NCI-H2081 (cell line): ENCODE measurements at regions not wholly inside any gene's neighbourhood (a gene's known extent, or its start where the extent isn't known, plus 50 kb on each side); places are given as distances from the start of the nearest gene placed in this dataset.

Experiments
- DNase-seq, 2 experiments: peaks; one replicate each; lab custom pipeline; 2025; lab: John Stamatoyannopoulos, UW

DNA sequence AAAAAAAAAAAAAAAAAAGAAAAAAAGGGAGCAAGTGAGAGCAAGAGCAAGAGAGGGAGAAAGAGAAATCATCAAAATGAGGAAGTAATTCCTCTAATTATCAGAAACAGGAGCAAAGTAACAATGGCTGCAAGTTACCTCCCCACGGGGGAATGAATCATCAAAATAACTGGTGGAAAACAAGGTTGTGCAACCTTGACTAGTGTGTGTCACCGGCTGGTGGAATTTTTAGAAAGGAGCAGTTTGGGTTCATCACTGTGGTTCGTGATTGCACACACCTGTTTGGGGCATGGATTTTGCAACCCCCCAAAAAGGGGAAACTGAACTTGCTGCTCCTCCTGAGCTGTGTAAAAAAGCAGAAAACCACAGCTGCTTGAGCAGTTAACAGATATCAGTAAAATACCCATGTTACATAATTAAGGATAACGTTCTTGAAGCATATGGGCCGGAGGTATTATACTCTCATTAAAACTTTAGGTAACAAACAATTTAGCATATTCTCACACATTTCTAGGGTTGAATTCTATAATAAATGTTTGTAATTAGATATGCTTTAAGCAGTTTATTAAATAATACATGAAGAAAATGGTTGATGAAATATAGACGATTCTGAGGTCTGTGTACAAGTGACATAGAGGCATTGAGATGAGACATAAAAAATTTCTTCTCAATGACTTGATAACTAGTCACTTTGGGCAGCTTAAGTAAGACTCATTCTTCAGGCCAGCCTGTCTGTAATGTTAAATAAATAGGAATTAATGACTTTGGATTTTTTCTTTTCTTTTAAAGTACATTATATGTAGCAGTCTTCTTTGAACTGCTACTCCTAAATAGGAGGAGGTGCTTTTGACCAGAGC is 184.2 kb upstream of the ZEB2 start:
- no peak for DNase-seq

DNA sequence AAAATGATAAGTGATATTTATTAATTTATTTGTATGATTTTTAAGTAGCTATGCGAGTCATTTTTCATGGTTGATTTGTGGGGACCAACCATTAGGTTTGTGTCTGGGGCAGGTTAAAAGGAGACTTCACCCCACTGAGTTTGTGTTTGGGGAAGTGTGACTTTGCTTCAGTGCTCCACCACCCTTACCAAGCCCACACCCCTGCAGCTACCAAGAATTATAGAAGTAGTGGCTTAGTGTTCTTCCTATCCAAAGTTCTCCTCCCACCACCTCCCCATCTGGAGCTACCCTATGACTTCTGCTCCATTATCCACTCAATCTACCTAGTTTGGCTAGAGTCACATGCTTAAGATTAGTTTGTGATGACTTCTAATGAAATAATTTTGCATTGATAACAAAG is 182.1 kb upstream of the ZEB2 start:
- no peak for DNase-seq

DNA sequence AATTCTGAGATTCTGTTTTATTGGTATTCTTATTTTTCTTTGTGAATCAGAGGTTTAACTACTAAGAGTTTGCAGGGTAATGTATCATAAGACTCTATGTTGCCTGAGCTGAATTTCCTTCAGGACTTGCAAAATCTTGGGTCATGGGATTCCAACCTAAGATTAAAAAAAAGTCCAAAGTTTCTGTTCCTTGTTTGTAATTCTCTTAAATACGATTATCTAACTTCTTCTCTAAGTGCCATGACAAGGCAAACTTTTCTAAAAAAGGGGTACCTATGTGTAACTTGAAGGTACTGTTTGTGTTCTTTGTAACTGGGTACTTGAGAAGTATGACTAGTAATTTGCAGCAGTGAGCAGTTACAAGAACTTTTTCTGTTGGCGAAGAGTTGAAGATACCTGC is 181.3 kb upstream of the ZEB2 start:
- no peak for DNase-seq

DNA sequence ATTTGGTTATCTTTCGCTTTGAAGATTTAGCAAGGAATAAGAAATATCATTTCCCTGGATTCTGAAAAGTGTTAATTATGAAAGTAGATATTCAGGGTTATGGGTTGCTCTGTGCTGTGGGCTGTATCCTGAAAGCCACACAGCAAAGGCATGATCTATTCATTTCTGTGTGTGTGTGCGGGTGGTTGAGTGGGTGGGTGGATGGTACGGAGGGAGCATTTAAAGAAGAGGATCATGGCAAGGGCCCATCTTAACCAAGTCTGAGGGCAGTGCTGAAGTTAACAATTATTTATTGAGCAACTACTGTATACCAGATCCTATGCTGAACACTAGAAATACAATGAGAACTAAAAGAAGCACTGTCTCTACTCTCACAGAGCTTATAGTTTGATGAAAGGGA is 178.2 kb upstream of the ZEB2 start:
- DNase-seq = no peak

DNA sequence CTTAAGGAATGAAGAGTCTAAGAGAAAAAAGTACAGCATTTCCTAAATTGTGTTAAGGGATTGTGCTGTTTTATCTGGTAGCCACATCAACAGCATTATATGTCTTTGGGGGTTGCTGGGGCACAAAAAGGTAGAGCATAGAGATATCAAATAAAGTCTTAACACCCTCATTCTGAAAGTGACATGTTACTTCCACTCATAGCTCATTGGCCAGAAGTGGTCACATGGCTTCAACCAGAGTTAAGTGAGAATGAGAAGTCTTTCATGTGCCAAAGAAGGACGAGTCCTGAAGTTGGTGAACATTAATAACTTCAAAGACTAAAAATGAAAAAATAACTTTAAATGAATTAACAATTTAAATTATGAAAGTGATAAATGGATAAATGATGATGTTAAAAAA is 175.7 kb upstream of the ZEB2 start:
- no peak for DNase-seq

DNA sequence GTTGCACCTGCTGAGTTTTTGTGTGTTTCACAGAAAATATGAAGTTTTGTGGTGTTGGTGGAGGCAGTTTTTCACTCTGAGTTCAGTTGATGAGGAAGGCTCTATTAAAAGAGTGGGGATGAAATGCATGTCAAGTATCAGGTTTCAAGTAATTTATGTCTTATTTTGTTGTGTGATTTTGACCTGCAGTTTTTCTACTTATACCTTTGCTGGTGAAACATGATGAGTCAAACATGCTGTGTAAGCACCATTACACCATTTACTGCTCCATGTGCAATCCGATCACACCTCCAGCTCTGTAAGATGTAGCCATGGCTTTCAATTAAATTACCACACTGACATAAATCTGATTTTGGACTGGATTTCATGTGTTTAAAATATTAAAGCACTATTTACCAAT is 174.5 kb upstream of the ZEB2 start:
- DNase-seq = peak; percentile 0 to 34

DNA sequence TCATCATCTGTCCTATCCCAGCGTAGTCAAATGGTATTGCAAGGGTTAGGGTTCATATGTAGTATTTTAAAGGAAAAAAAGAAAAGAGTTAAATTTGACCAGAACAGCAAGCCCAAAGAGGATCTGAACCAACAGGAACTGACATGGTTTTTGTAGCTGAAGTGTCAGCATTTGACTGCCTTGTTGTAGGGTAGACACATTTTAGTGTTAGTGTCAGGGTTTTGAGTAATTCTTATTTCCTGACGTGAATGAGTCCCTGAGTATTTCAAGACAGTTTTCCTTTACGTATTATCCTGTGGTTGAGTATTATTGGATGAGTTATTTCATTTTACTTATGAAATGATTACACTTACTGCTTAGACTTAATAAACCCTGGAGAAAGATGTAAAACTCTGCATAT is 173.3 kb upstream of the ZEB2 start:
- DNase-seq = no peak

DNA sequence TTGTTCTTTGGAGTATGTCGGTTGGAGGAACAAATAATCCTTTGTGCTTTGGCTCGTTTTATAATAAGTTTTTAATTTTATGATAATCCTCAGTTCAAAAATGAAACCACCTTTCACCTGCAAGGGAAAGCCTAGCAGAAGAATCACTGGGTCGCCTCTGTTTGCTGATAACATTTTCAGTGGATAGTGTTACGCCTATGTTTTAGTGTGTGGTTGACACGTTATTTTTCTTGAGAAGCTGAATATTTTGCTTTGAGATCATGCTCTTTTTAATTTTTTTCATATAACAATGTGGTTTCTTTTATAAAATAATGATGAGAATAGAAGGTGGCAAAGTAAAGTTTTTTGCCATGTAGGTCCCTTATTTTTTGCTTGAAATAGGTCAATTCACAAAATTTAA is 172.7 kb upstream of the ZEB2 start:
- DNase-seq = no peak

DNA sequence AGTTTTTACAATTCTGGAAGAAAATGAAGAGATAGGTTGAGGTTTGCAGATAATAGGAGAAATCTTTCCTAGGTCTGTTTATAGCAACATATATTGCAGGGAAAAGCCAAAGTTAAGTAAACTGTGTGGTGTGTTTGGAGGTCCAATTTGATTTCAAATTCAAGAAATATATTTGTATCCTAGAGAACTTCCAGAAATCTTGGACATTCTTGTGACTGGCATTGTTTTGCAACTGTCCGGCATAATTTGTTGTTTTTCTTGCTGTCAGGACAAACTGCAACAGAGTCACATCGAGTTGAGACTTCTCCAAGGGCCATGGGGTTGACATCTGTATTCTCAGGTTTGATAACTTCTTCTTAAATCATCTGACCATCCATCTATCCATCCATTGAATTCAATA is 170.9 kb upstream of the ZEB2 start:
- no peak for DNase-seq

DNA sequence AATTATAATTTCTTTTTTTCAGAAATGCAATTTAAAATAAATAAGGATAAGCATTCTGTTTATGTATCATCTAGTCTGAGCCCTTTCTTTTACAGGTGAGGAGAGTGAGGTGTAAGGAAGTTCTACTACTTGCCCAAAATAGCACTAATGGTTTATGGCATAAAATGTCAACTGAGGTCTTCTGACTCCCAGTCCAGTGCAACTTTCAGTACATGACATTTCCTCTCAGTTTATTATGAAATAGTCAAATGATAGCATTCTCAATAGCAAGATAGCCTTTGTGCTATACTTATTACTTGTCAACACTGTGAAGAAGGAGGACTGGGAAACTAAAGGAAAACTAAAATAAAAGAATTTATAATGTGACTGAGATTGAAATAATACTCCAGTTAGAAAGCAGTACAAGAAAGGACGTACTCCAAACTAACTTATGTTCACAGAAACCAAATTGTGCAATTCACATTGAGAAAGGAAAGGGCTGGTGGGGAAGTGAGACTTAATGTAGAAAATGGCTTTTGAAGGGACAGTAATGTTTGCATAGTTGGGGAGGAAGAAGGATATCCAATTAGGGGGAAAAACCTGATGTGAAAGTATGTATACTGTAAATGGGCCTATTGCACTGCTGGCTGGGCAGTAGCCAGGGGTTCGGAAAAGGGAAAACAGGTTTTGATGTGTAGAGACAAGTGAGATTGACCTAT is 166.7 kb upstream of the ZEB2 start:
- no peak for DNase-seq

DNA sequence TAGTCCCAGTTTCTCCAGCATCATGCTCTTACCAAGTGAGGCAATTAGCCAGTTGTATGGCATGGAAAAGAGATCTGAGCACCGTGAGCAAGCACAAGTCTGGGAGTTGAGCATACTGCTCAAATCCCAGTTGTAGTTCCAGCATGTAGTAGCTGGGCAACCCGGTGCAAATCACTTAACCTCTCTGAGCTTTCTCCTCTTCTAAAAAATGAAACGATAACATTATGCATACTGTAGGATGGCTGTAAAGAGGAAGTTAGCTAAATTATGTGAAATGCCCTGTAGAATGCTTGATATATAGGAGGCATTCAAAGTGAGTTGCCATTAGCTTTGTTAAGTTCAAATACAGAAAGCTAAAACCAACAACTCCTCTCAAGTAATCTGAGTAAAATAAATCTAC is 164.0 kb upstream of the ZEB2 start:
- no peak for DNase-seq

DNA sequence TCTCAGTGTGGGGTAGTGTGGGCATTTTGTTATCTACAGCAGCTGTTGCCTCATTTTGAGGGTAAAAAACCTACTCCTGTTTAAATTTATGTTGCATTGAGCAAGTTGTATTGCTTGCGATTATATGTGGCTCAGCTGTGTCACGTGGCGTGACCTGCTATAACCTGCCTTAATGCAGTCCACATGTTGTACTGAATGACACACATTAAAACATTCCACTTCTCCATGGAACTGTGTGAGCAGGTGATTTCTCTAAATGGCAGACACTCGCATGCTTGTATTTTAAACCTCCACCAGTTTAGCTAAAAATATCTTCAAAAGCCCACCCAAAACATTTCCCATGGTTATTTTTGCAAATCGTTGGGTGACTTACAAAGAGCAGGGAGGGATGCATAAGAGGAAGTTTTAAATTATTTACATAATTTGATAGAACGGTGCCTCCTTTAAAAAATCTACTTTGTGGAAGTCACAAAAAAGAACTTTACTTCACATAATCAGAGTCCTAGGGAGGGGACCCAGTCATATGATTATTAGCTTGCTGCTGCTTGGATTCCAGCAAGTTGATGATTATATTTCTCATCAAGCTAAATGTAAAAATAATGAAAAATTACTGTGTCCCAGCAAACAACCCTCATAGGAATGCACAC is 163.3 kb upstream of the ZEB2 start:
- no peak for DNase-seq

DNA sequence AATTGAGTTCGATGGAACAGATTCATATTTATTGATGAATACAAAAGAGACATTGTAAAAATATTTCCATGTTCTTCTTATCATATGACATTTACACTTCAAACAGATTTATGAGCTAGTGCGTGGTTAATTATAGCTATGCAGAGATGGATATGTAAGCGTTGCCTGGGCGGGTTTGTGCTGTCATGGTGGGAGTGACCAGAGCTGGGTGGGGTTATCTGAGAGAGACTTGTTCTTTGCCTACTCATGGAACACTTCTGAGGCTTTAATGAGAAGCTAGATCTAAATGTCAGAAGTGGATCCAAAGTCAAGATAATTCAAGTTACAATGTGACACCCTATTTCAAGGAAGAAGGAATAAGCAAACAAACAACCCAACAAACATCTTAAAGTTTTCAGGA is 162.3 kb upstream of the ZEB2 start:
- no peak for DNase-seq

DNA sequence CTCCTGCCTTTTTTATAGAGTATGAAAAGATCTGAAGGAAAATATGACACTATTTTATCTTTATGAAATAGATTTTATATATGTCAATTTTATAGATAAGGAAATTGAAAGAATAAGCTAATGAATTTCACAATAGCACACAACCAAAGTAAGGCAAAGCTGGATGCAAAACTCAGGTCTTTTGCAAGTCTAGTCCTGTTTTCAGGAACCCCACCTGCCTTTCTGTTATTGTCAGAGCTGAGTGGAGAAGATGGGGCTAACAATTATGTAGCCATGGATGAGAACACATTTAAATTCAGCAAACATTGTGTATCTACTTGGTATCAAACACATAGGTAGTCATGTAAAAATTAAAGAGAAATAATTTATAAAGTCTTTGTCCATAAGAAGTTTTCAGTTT is 161.5 kb upstream of the ZEB2 start:
- DNase-seq = no peak

DNA sequence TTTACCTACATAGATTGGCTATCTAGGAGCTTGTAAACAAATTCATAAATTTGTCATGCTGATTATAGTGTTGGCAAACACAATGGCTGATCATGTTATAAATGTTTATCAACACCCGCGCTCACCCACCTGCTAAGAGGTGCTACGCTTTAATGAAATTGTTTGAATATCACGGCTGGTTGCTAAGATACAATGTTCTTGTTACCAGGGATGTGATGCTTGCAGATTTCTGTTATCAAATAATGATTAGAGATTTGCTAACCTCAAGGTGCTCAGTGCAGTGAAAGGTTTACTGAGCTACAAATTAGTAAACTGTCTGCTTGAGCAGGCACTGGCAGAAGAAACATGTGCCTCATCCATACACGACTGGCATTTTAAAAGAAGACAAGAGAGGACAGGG is 160.0 kb upstream of the ZEB2 start:
- DNase-seq = peak; percentile 36 to 79

DNA sequence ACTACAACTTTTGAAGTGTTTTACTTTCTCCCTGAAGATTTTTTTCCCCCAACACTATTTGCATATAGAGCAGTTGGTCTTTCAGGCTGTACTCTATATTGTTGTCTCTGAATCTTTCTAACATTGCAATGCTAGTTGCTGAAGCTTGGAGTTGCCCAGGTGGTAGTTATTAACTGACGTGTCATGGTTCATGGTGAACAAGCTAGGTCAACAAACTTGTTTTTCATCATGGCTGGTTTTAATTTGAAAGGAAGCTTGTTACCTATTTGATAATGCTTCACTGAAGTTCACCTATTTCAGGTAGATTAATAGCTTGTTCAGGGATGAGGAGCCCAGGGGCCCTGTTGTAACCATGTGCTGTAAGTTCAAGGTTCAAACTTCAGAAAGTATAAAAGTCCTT is 158.8 kb upstream of the ZEB2 start:
- DNase-seq = no peak

DNA sequence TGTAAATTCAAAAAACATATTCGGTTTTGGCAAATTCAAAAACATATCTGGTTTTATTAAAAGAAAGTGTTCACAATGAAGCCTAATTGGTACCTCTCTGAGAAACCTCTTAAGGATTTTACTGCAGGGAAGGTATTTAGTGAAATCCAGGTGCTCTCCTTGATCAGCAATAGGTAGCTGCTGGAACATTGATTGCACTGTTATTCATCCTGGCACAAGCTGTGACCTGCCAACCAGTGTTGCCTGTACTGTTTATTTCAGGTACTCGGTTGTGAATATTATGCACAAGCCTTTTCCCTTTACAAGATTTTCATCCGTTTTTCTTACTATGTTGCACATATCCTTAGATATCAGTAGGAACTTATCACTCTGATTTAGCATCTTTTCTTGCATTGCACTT is 155.8 kb upstream of the ZEB2 start:
- DNase-seq = no peak

DNA sequence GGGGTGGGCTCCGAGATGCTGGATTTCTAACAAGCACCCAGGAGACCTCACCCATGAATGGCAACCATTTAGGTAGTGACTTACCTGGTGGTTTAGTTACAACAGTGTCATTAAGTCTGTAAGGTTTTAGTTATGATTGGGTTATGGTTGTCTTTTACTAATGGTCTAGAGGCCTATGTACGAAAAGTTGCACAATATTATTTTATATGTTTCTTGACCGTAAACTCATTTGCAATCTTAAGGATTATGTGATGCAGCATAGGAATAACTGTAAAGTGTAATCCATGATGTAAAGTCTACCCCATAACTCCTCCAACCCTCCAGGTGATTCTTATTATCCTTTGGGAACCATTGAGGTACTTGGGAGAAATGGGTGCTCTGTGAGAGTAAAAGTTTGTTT is 155.4 kb upstream of the ZEB2 start:
- DNase-seq = no peak

DNA sequence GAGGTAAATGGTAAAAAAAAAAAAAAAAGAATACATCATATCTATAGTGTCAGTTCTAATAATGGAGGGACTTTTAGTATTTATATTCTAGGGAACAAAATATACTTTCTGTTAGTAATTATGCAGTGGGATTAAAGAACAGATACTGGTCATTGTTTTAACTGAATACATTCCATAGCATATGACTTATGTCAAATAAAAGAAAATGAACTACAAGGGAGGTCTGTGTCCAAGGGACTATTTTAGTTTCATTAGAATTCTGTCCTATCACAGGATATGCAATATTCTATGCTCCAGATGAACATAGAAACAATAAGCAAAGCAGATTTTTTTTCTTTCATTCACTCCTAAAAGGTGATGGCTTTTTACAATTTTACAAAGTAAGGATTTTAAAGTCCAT is 154.2 kb upstream of the ZEB2 start:
- no peak for DNase-seq

DNA sequence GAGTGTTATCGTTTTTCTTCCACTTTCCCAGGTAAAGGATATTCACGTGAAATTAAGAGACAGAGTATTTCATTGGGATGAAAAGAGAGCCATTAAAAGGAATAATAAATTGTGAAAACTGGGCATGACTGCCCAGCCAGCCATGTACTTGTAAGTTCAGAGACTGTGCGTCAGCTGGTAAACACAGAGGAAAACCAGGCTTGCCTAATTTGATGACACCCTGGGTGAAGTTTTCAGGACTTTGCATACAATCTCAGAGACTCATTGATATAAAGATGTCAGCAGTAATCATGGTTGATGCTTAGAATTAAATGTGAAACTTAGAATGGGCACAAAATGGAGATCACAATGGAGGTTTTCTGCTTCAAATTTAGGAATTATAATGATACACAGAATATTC is 153.5 kb upstream of the ZEB2 start:
- no peak for DNase-seq

DNA sequence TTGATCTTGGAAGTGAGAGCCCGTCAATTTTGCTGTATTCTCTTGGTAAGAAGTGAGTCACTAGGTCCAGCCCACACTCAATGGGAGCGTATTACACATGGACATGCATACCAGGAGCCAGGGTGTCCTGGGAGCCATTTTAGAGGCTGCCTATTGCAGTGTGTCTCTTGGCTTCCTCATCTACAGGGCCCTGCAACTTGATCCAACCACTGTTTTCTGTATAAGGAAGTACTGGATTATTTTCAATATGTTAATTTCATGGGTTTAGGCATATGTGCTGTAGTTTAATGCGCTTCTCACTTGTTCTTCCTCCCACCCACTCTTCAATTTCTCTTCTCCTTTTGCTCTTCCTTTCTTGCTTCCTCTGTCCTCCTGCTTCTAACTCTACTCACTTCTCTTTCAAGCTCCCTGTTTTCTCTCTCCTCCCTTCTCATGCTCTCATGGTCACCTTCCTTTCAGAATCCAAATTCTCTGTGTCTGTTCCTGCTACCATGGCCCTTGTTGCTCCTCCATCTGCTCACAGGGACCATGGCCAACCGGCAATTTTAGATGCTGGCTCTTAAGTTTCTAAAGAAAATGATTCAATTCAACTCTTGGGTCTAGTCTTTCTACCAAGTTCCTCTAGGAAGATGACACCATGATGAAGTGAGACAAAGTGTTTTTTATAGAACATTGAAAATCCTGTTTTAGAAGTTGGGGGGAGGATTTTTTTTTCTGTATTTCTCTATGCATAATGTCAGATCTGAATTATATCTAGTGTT is 152.0 kb upstream of the ZEB2 start:
- DNase-seq = no peak

DNA sequence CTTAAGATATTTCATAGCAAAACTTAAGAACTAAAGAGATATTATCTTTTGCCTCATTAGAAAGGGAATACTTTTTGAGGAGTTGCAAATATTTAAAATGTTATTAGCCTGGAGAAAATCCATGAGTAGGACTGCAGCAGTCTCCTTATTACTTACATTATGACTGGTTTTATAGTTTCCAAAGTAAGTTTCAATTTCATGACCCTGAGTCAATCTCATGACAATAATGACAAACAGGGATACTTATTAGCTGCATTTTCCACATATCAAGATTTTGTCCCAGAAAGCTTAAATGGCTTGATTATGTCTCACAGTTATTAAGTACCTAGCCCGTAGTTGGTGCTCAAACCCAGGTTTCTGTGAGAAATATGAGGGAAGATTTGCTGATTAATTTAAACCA is 150.8 kb upstream of the ZEB2 start:
- no peak for DNase-seq

DNA sequence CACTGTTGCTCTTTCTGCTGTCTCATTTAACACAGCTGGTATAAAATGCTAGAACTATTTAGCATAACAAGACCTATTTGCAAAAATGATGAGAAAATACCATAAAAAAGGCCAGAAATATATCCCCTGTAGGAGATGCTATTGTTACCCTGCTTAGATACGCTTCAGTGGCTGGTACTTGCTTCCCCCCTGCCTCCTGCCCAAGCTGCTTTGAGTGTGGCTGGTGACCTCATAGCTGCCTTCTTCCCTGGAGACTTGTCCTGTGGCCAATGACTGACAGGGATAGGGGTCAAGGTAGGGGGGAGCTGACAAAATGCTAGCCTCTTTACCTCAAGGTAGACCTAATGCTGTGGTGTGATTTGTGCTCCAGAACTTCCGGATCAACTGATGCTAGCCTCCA is 150.2 kb upstream of the ZEB2 start:
- DNase-seq = no peak
